Lower leg skin (tissue), 3 donors: ENCODE measurements at regions not wholly inside any gene's neighbourhood (a gene's known extent, or its start where the extent isn't known, plus 50 kb on each side); places are given as distances from the start of the nearest gene placed in this dataset.

Experiments
- CTCF ChIP-seq, 3 donors: fragments of 450-650 bp; IDR thresholded peaks; one replicate each; pipeline ENCODE4 v1.5.1; 2016; ENCODE audit warnings: antibody characterized with exemption in 3 of 3, mild to moderate bottlenecking in 3 of 3, moderate library complexity in 2 of 3
- POLR2A ChIP-seq, 2 donors: fragments of 450-650 bp; IDR thresholded peaks; one replicate each; pipeline ENCODE4 v1.6.1; 2016 to 2017; ENCODE audit warnings: antibody characterized with exemption in 2 of 2, mild to moderate bottlenecking in 1 of 2, moderate library complexity in 1 of 2

DNA sequence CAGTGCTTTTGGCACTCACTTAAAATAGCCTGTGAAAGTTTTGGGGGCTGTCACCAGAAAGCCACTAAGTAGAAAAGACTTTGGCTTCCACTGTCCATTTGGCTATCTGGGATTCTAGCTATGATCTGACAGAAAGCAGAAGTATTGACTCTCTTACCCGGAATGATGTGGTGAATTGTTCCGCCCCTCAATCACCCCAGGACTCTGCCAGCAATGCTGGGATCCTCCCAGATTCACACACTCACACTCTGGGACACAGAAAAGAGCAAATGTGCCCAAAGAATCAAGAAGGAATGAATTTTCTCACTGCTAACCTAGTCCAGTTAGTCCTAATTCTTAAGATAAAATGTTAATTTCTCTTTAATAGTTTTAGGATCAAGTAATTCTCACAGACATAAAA, 576.9 kb downstream of the BNC2 start:
- TF ChIP-seq CTCF (IDR thresholded peaks at IDR 0.05) (no peak), POLR2A (IDR thresholded peaks at IDR 0.05) (no peak)
